Mucosa of descending colon (tissue), 3 donors: ENCODE measurements at regions not wholly inside any gene's neighbourhood (a gene's known extent, or its start where the extent isn't known, plus 50 kb on each side); places are given as distances from the start of the nearest gene placed in this dataset.
A peak's percentile ranks its signal among the peaks of the same experiment; 100 is the strongest.

Experiments used
- ATAC-seq: fragments of 200-7000 bp; cut with Tn5 transposase; one replicate; pipeline ENCODE4 v1.9.1; 2020; ENCODE audit warnings: mild to moderate bottlenecking, moderate library complexity
- DNase-seq, 3 donors: peaks; one replicate each; pipeline ENCODE4 v3.0.0-alpha.2; 2020
- H3K36me3 ChIP-seq: fragments of 200-600 bp; one replicate; pipeline ENCODE4 v1.8.0; 2021; ENCODE audit warnings: low read depth, mild to moderate bottlenecking
- H3K4me1 ChIP-seq: fragments of 200-600 bp; one replicate; pipeline ENCODE4 v1.8.0; 2021; ENCODE audit warnings: low read depth, mild to moderate bottlenecking
- H3K4me3 ChIP-seq: fragments of 200-600 bp; one replicate; pipeline ENCODE4 v1.8.0; 2021; ENCODE audit warnings: mild to moderate bottlenecking
- H3K9me3 ChIP-seq: fragments of 200-600 bp; one replicate; pipeline ENCODE4 v1.8.0; 2021; ENCODE audit warnings: mild to moderate bottlenecking
- CTCF ChIP-seq: fragments of 200-600 bp; IDR thresholded peaks from one replicate; pipeline ENCODE4 v1.8.0; 2022; ENCODE audit warnings: antibody characterized with exemption, mild to moderate bottlenecking
- intact Hi-C, 2 donors: fragments of 100-400 bp; cut with DNase I in 1 of 2; cut with micrococcal nuclease in 1 of 2; formaldehyde crosslinking; loops; one replicate each; pipeline versions ENCODE4 v1.11.0 to v1.11.1; 2022; cut with DNase I, micrococcal nuclease
- donor health status: DM: no; HTN: no; CAD: no; lungs with moderate emphysema.
- donor health status: DM: no; HTN: no; CAD: no.
- donor health status: DM: no; HTN: yes; CAD: no.

DNA sequence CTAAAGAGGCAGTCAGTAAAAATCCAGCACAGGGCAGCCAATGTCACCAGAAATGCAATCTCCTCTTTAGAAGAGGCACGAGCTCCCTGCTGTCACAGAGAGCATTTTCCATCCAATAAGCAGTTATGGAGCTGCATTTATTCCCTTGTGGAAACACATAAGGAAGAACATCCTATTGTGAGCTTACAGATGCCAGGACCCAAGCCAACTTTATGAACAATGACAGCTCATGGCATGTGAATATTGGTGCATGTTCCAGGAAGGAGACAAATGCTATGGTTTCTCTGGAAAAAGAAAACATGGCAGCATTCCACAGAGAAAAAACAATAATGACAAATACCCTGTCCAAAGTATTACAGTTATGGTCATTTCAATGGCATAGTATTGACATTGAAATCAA is 955.6 kb downstream of the UQCRFS1 start:
- H3K4me1 ChIP-seq: no peaks in the 10 kb centered on the region
- H3K4me3 ChIP-seq: no peak overlapping the region
- no peaks in the 10 kb centered on the region for H3K36me3 ChIP-seq
- intact Hi-C loops: no loop called here
- DNase-seq: no peak
- H3K9me3 ChIP-seq: no peaks in the 10 kb centered on the region
- TF ChIP-seq CTCF: no peak
- no peak for ATAC-seq

DNA sequence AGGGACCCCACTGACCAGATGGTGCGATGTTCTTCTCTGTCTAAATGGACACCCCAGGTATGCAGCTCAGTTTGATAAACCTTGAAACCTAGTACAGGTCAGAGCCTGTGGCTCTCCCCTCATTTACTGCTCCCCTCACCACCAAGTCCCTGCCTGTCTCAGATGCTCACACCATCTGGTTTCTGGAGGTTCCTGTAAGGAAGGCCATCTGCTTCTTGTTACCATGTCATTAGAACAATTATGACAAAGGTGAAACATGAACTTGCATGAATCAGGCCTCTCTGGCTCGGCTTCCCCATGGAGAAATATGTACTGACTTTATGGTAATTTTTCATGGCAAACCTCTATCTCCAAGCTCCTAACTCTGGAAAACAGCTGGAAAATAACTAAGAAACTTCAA is 965.7 kb downstream of the UQCRFS1 start:
- no peak overlapping the region for H3K4me3 ChIP-seq
- no peaks in the 10 kb centered on the region for H3K9me3 ChIP-seq
- no peak for TF ChIP-seq CTCF
- intact Hi-C loops: no loop called here
- no peaks in the 10 kb centered on the region for H3K4me1 ChIP-seq
- no peak for DNase-seq
- H3K36me3 ChIP-seq: no peaks in the 10 kb centered on the region
- no peak for ATAC-seq

- H3K9me3 ChIP-seq: no peaks in the 10 kb centered on the region
- no peaks in the 10 kb centered on the region for H3K36me3 ChIP-seq
- no peaks in the 10 kb centered on the region for H3K4me1 ChIP-seq
- DNase-seq: no peak
- TF ChIP-seq CTCF: no peak
- ATAC-seq: no peak
- H3K4me3 ChIP-seq: no peak overlapping the region
- intact Hi-C loops: no loop called here
These were observed 967.0 kb downstream of the UQCRFS1 start for GRCh38 chr19:28245937-28246336.

DNA sequence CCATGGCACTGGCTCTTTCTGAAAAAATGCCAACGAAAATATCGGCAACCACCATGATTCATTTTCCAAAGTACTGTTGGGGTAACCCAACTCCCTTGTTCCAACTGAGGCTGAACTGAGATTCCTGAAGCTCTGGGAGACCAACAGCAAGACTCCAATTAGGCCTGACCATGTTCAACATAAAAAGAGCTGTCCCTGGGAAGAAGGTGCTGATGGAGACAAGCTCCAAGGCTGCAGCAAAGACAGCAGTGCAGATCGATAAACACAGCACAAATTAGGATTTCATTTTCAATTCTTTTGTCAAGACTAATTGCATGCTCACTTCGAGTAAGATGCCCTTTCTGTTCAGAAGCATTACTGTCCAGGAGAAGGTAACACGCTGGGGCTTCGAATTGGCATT is 968.0 kb downstream of the UQCRFS1 start:
- intact Hi-C loops: loop anchor here in 1 of 2 donors (5.0 kb wide), 1 partner anchor 82 kb away; no protein-coding TSS in a partner anchor
- Histone ChIP-seq H3K4me1 (no peaks in the 10 kb centered on the region), H3K9me3 (no peaks in the 10 kb centered on the region), H3K36me3 (no peaks in the 10 kb centered on the region), H3K4me3 (no peak overlapping the region)
- TF ChIP-seq CTCF: no peak
- DNase-seq (no peak), ATAC-seq (no peak)

- TF ChIP-seq CTCF: no peak
- Histone ChIP-seq H3K4me3 (no peak overlapping the region), H3K4me1 (no peaks in the 10 kb centered on the region), H3K36me3 (no peaks in the 10 kb centered on the region), H3K9me3 (no peaks in the 10 kb centered on the region)
- intact Hi-C loops: loop anchor here in 1 of 2 donors (5.0 kb wide), 1 partner anchor 85 kb away; no protein-coding TSS in a partner anchor
- peak; percentile 49 for ATAC-seq
- peak in 1 of 3 donors; percentile 69 for DNase-seq
These were observed 970.5 kb downstream of the UQCRFS1 start for GRCh38 chr19:28242317-28242927.

GRCh38 chr19:28239270-28239669 is 973.7 kb downstream of the UQCRFS1 start:
- Histone ChIP-seq H3K4me1 (no peaks in the 10 kb centered on the region), H3K4me3 (no peak overlapping the region), H3K9me3 (no peaks in the 10 kb centered on the region), H3K36me3 (no peaks in the 10 kb centered on the region)
- ATAC-seq: no peak
- DNase-seq: peak in 1 of 3 donors; percentile 5
- no peak for TF ChIP-seq CTCF
- intact Hi-C loops: no loop called here
